ENCODE measurements at regions not wholly inside any gene's neighbourhood (a gene's known extent, or its start where the extent isn't known, plus 50 kb on each side); places are given as distances from the start of the nearest gene placed in this dataset.
"Not testable (repeated sequence)": the region's sequence is repeated elsewhere in the genome, so short reads cannot be mapped to it uniquely, and the experiment has no call there.

- H3K27ac ChIP-seq: no peak overlapping the region
- 35 to 68% (median 46%) methylated on average over 4 to 6 of the region's 6 CpGs for WGBS, 4 donors
- H3K36me3 ChIP-seq (replicated peaks in 1 of 2): no peaks in the 10 kb centered on the region
- H3K4me3 ChIP-seq: no peak overlapping the region
- TF ChIP-seq POLR2A (IDR thresholded peaks at IDR 0.05) (no peak), CTCF (IDR thresholded peaks at IDR 0.05) (no peak)
- DNase-seq: no peak
- H3K9me3 ChIP-seq (replicated peaks in 1 of 3): no peaks in the 10 kb centered on the region
- H3K4me1 ChIP-seq (replicated peaks in 1 of 2): no peaks in the 10 kb centered on the region
- intact Hi-C loops (cut with DNase I): no loop called here
- no peaks in the 10 kb centered on the region for H3K27me3 ChIP-seq
These were observed 217.8 kb downstream of the SHOX start for GRCh38 chrX:848386-848785.

GRCh38 chrX:843306-843705 is 212.7 kb downstream of the SHOX start:
- no peak for DNase-seq
- H3K9me3 ChIP-seq (replicated peaks in 1 of 3): no peaks in the 10 kb centered on the region
- no peak for TF ChIP-seq CTCF (IDR thresholded peaks at IDR 0.05)
- TF ChIP-seq POLR2A (IDR thresholded peaks at IDR 0.05): no peak
- no peaks in the 10 kb centered on the region for H3K36me3 ChIP-seq (replicated peaks in 1 of 2)
- no peak overlapping the region for H3K4me3 ChIP-seq
- H3K4me1 ChIP-seq (replicated peaks in 1 of 2): no peaks in the 10 kb centered on the region
- H3K27me3 ChIP-seq: no peaks in the 10 kb centered on the region
- no peak overlapping the region for H3K27ac ChIP-seq
- intact Hi-C loops (cut with DNase I): no loop called here
- 50 to 66% (median 57%) methylated on average over 12 to 13 of the region's 13 CpGs for WGBS, 4 donors

- 67 to 80% (median 73%) methylated on average over 6 to 13 of the region's 13 CpGs for WGBS, 4 donors
- Histone ChIP-seq H3K4me3 (no peak overlapping the region), H3K9me3 (replicated peaks in 1 of 3) (peaks cover 0 to 3% (median 0%) of the 10 kb centered on the region in 3 donors), H3K27ac (no peak overlapping the region), H3K36me3 (replicated peaks in 1 of 2) (no peaks in the 10 kb centered on the region), H3K27me3 (no peaks in the 10 kb centered on the region), H3K4me1 (replicated peaks in 1 of 2) (no peaks in the 10 kb centered on the region)
- intact Hi-C loops (cut with DNase I): no loop called here
- TF ChIP-seq CTCF (IDR thresholded peaks at IDR 0.05): no peak
- TF ChIP-seq POLR2A (IDR thresholded peaks at IDR 0.05): no peak
- no peak for DNase-seq
These were observed 210.0 kb downstream of the SHOX start for GRCh38 chrX:840556-840955.

GRCh38 chrX:838666-839065 is 208.1 kb downstream of the SHOX start:
- intact Hi-C loops (cut with DNase I); H3K4me3 ChIP-seq; H3K9me3 ChIP-seq (replicated peaks in 1 of 3); H3K27me3 ChIP-seq; H3K4me1 ChIP-seq (replicated peaks in 1 of 2); H3K36me3 ChIP-seq (replicated peaks in 1 of 2); DNase-seq; H3K27ac ChIP-seq: not testable (repeated sequence)
- 27 to 33% (median 30%) methylated on average over 11 to 13 of the region's 13 CpGs for WGBS, 4 donors

- H3K27me3 ChIP-seq; H3K27ac ChIP-seq; DNase-seq; H3K9me3 ChIP-seq (replicated peaks in 1 of 3); intact Hi-C loops (cut with DNase I); H3K4me1 ChIP-seq (replicated peaks in 1 of 2); H3K4me3 ChIP-seq; H3K36me3 ChIP-seq (replicated peaks in 1 of 2): not testable (repeated sequence)
- WGBS, 4 donors: 86 to 94% (median 90%) methylated on average over 3 of the region's 3 CpGs
These were observed 205.3 kb downstream of the SHOX start for GRCh38 chrX:835857-836256.

Data from adrenal gland (tissue), 9 donors.